H1 (cell line): ENCODE measurements at regions not wholly inside any gene's neighbourhood (a gene's known extent, or its start where the extent isn't known, plus 50 kb on each side); places are given as distances from the start of the nearest gene placed in this dataset.

Source experiments
- USF2 ChIP-seq: IDR thresholded peaks from 2 replicates; pipeline ENCODE4 v1.6.1; 2011; ENCODE audit warnings: low read length, improper control_type of control experiment

- no peak for TF ChIP-seq USF2
- TF ChIP-seq, all 59 proteins: peak for 0
These were observed 93.6 kb upstream of the CIBAR2 start (continued) for GRCh38 chr16:85205747-85206471.
